ENCODE measurements at regions not wholly inside any gene's neighbourhood (a gene's known extent, or its start where the extent isn't known, plus 50 kb on each side); places are given as distances from the start of the nearest gene placed in this dataset.
"Not testable (repeated sequence)": the region's sequence is repeated elsewhere in the genome, so short reads cannot be mapped to it uniquely, and the experiment has no call there.

- no peaks in the 10 kb centered on the region for H3K27me3 ChIP-seq (ENCODE audit: control insufficient read depth in 3 of 3, insufficient read depth in 3 of 3, low read length in 2 of 3)
- H3K4me1 ChIP-seq (ENCODE audit: control insufficient read depth in 5 of 5, insufficient read depth in 5 of 5, low read length in 5 of 5), result no peaks in the 10 kb centered on the region
- no peak overlapping the region for H3K27ac ChIP-seq (ENCODE audit: low read depth in 1 of 2, low read length in 1 of 2)
- no peak for TF ChIP-seq CTCF (IDR thresholded peaks at IDR 0.05; ENCODE audit: control extremely low read depth, extremely low read depth)
- ATAC-seq (ENCODE audit: insufficient read depth, low FRiP score), result no peak
- H3K9ac ChIP-seq (ENCODE audit: insufficient read depth in 1 of 2, low read length in 2 of 2), result no peak overlapping the region
- peaks cover 0 to 9% (median 5%) of the 10 kb centered on the region in 4 donors for H3K9me3 ChIP-seq (ENCODE audit: control insufficient read depth in 4 of 4, insufficient read depth in 3 of 4, low read length in 3 of 4)
- DNase-seq, result no peak
- no peak overlapping the region for H3K4me3 ChIP-seq
- H3K36me3 ChIP-seq (ENCODE audit: control insufficient read depth in 4 of 4, insufficient read depth in 4 of 4, low read length in 4 of 4), result no peaks in the 10 kb centered on the region
- 94 to 96% methylated on average over 3 of the region's 3 CpGs for WGBS, 2 donors
Measured at GRCh38 chr5:90084342-90084741, 325.2 kb downstream of the CETN3 start.

- DNase-seq; H3K4me3 ChIP-seq; H3K36me3 ChIP-seq (ENCODE audit: control insufficient read depth in 4 of 4, insufficient read depth in 4 of 4, low read length in 4 of 4); ATAC-seq (ENCODE audit: insufficient read depth, low FRiP score); H3K9ac ChIP-seq (ENCODE audit: insufficient read depth in 1 of 2, low read length in 2 of 2); H3K9me3 ChIP-seq (ENCODE audit: control insufficient read depth in 4 of 4, insufficient read depth in 3 of 4, low read length in 3 of 4); H3K27ac ChIP-seq (ENCODE audit: low read depth in 1 of 2, low read length in 1 of 2); H3K27me3 ChIP-seq (ENCODE audit: control insufficient read depth in 3 of 3, insufficient read depth in 3 of 3, low read length in 2 of 3); H3K4me1 ChIP-seq (ENCODE audit: control insufficient read depth in 5 of 5, insufficient read depth in 5 of 5, low read length in 5 of 5): not testable (repeated sequence)
- 94% methylated on average over 22 of the region's 22 CpGs for WGBS, 2 donors
Measured at GRCh38 chr5:90073026-90073570, 336.5 kb downstream of the CETN3 start.

GRCh38 chr5:90071656-90072055 is 337.9 kb downstream of the CETN3 start:
- Histone ChIP-seq H3K9me3 (ENCODE audit: control insufficient read depth in 4 of 4, insufficient read depth in 3 of 4, low read length in 3 of 4) (no peaks in the 10 kb centered on the region), H3K36me3 (ENCODE audit: control insufficient read depth in 4 of 4, insufficient read depth in 4 of 4, low read length in 4 of 4) (no peaks in the 10 kb centered on the region), H3K4me3 (no peak overlapping the region), H3K27me3 (ENCODE audit: control insufficient read depth in 3 of 3, insufficient read depth in 3 of 3, low read length in 2 of 3) (no peaks in the 10 kb centered on the region), H3K27ac (ENCODE audit: low read depth in 1 of 2, low read length in 1 of 2) (no peak overlapping the region), H3K9ac (ENCODE audit: insufficient read depth in 1 of 2, low read length in 2 of 2) (no peak overlapping the region), H3K4me1 (ENCODE audit: control insufficient read depth in 5 of 5, insufficient read depth in 5 of 5, low read length in 5 of 5) (no peaks in the 10 kb centered on the region)
- no peak for TF ChIP-seq CTCF (IDR thresholded peaks at IDR 0.05; ENCODE audit: control extremely low read depth, extremely low read depth)
- ATAC-seq (ENCODE audit: insufficient read depth, low FRiP score) (no peak), DNase-seq (no peak)
- 95 to 97% methylated on average over 2 of the region's 2 CpGs for WGBS, 2 donors

GRCh38 chr5:90071066-90071465 is 338.5 kb downstream of the CETN3 start:
- no peak for ATAC-seq (ENCODE audit: insufficient read depth, low FRiP score)
- 38 to 46% methylated on average over 1 of the region's 1 CpG for WGBS, 2 donors
- Histone ChIP-seq H3K4me3 (no peak overlapping the region), H3K27ac (ENCODE audit: low read depth in 1 of 2, low read length in 1 of 2) (no peak overlapping the region), H3K4me1 (ENCODE audit: control insufficient read depth in 5 of 5, insufficient read depth in 5 of 5, low read length in 5 of 5) (no peaks in the 10 kb centered on the region), H3K36me3 (ENCODE audit: control insufficient read depth in 4 of 4, insufficient read depth in 4 of 4, low read length in 4 of 4) (no peaks in the 10 kb centered on the region), H3K9ac (ENCODE audit: insufficient read depth in 1 of 2, low read length in 2 of 2) (no peak overlapping the region), H3K27me3 (ENCODE audit: control insufficient read depth in 3 of 3, insufficient read depth in 3 of 3, low read length in 2 of 3) (no peaks in the 10 kb centered on the region), H3K9me3 (ENCODE audit: control insufficient read depth in 4 of 4, insufficient read depth in 3 of 4, low read length in 3 of 4) (no peaks in the 10 kb centered on the region)
- DNase-seq, result no peak
- no peak for TF ChIP-seq CTCF (IDR thresholded peaks at IDR 0.05; ENCODE audit: control extremely low read depth, extremely low read depth)

Measured in lung (tissue), 11 donors.